Natural killer cell (primary cell): ENCODE measurements at regions not wholly inside any gene's neighbourhood (a gene's known extent, or its start where the extent isn't known, plus 50 kb on each side); places are given as distances from the start of the nearest gene placed in this dataset.

Source experiments
- ATAC-seq, 3 donors: fragments of 150-1000 bp in 2 of 3; fragments of 200-7000 bp in 1 of 3; cut with Tn5 transposase; 1 replicate in 1 of 3; 2 replicates in 2 of 3; pipeline ENCODE4 v1.10.0; 2021; ENCODE audit warnings: mild to moderate bottlenecking in 2 of 3, moderate library complexity in 2 of 3
- DNase-seq, 2 donors: peaks; one replicate each; pipeline versions ENCODE4 v3.0.0 to v3.0.0-alpha.2; 2013 to 2021; ENCODE audit warnings: mixed read lengths in 1 of 2
- H3K27ac ChIP-seq: one replicate; pipeline ENCODE4 v1.5.1; 2013; ENCODE audit warnings: mild to moderate bottlenecking, low read length
- H3K27me3 ChIP-seq: one replicate; pipeline ENCODE4 v1.6.1; 2013; ENCODE audit warnings: low read length; ENCODE audit not compliant: control insufficient read depth, insufficient read depth
- H3K36me3 ChIP-seq: one replicate; pipeline ENCODE4 v1.6.1; 2013; ENCODE audit warnings: low read length; ENCODE audit not compliant: control insufficient read depth, insufficient read depth
- H3K4me1 ChIP-seq: one replicate; pipeline ENCODE4 v1.6.1; 2013; ENCODE audit warnings: low read length; ENCODE audit not compliant: control insufficient read depth, insufficient read depth
- H3K4me3 ChIP-seq: one replicate; pipeline ENCODE4 v1.5.1; 2013; ENCODE audit warnings: low read length
- H3K9me3 ChIP-seq: one replicate; pipeline ENCODE4 v1.6.1; 2013; ENCODE audit warnings: low read length; ENCODE audit not compliant: control insufficient read depth, insufficient read depth
- H3K27ac Mint-ChIP-seq, 2 donors: one replicate each; pipeline ENCODE4 v1.8.0; 2022; ENCODE audit warnings: mild to moderate bottlenecking in 2 of 2, mixed read lengths in 2 of 2, moderate library complexity in 1 of 2
- H3K27me3 Mint-ChIP-seq, 2 donors: one replicate each; pipeline ENCODE4 v1.8.0; 2022; ENCODE audit warnings: low read depth in 2 of 2, mixed read lengths in 2 of 2
- H3K36me3 Mint-ChIP-seq: one replicate; pipeline ENCODE4 v1.8.0; 2022; ENCODE audit warnings: mixed read lengths
- H3K4me1 Mint-ChIP-seq, 2 donors: one replicate each; pipeline ENCODE4 v1.8.0; 2022; ENCODE audit warnings: mixed read lengths in 2 of 2
- H3K4me3 Mint-ChIP-seq: one replicate; pipeline ENCODE4 v1.8.0; 2022; ENCODE audit warnings: mild to moderate bottlenecking, moderate library complexity, mixed read lengths
- H3K9me3 Mint-ChIP-seq, 2 donors: one replicate each; pipeline ENCODE4 v1.8.0; 2022; ENCODE audit warnings: mixed read lengths in 2 of 2
- WGBS: methylation state at CpG from one replicate; pipeline ENCODE4 v1.1.7; 2013; ENCODE audit warnings: missing lambda C conversion rate; ENCODE audit not compliant: insufficient coverage; 5-methylcytosine and 5-hydroxymethylcytosine counted together
- intact Hi-C: fragments of 100-400 bp; cut with micrococcal nuclease; formaldehyde crosslinking; loops from one replicate; pipeline ENCODE4 v1.14.2; 2022
- TF ChIP-seq, protein P1 (sequence below): fragments of 200-600 bp; IDR thresholded peaks from one replicate; pipeline ENCODE4 v1.8.0; 2022; ENCODE audit warnings: antibody characterized with exemption

DNA sequence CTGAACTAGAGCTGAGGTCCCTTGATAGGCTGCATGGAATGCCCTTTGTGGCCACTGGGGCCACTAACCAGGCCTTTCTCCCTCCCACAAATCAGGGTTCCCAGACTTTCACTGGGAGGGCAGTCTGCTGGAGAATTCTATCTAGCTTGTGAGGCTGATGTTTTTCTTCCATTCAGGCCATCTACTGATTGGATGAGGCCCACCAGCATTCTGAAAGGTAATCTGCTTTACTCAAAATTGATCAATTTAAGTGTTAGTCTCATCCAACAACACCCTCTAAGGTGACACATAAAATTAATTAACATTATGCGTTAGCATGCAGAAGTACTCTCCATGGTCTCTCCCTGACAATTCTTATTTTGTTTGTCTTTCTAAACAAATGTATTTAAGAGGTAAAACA, 80.5 kb downstream of the RTP4 start:
- no peaks in the 10 kb centered on the region for H3K36me3 Mint-ChIP-seq
- no peak overlapping the region for H3K4me3 Mint-ChIP-seq
- Histone ChIP-seq H3K4me3 (no peak overlapping the region), H3K4me1 (no peaks in the 10 kb centered on the region), H3K9me3 (no peaks in the 10 kb centered on the region), H3K36me3 (no peaks in the 10 kb centered on the region), H3K27me3 (no peaks in the 10 kb centered on the region), H3K27ac (no peak overlapping the region)
- H3K9me3 Mint-ChIP-seq, result no peaks in the 10 kb centered on the region
- peaks cover 5 to 43% of the 10 kb centered on the region in 2 donors for H3K27me3 Mint-ChIP-seq
- intact Hi-C loops, result no loop called here
- 86% methylated on average over 1 of the region's 1 CpG for WGBS
- no peak for ATAC-seq
- TF ChIP-seq, protein P1, sequence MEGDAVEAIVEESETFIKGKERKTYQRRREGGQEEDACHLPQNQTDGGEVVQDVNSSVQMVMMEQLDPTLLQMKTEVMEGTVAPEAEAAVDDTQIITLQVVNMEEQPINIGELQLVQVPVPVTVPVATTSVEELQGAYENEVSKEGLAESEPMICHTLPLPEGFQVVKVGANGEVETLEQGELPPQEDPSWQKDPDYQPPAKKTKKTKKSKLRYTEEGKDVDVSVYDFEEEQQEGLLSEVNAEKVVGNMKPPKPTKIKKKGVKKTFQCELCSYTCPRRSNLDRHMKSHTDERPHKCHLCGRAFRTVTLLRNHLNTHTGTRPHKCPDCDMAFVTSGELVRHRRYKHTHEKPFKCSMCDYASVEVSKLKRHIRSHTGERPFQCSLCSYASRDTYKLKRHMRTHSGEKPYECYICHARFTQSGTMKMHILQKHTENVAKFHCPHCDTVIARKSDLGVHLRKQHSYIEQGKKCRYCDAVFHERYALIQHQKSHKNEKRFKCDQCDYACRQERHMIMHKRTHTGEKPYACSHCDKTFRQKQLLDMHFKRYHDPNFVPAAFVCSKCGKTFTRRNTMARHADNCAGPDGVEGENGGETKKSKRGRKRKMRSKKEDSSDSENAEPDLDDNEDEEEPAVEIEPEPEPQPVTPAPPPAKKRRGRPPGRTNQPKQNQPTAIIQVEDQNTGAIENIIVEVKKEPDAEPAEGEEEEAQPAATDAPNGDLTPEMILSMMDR, result no peak
- no peaks in the 10 kb centered on the region for H3K4me1 Mint-ChIP-seq
- no peak for DNase-seq
- no peak overlapping the region for H3K27ac Mint-ChIP-seq

DNA sequence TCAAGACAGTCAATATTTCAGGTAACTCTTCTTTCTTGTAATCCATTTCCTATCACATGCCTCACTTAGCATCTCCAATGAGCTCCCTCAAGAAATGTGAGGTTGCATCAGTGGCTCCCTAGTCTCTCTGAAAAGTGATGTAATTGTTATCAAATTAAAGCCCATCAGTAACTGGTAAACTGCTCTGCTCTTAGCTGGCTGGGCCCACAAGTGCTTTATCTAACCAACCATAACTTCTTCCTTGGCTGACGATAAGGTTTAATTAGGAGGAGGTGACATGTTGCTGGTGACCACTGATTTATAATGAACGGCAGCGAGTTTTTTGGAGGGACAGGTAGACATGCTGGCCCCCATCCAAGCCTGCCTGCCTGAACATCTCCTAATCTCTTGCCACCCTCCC, 79.6 kb downstream of the RTP4 start:
- Mint-ChIP-seq H3K4me1 (no peaks in the 10 kb centered on the region), H3K27ac (no peak overlapping the region)
- WGBS, result 60% methylated on average over 1 of the region's 3 CpGs

DNA sequence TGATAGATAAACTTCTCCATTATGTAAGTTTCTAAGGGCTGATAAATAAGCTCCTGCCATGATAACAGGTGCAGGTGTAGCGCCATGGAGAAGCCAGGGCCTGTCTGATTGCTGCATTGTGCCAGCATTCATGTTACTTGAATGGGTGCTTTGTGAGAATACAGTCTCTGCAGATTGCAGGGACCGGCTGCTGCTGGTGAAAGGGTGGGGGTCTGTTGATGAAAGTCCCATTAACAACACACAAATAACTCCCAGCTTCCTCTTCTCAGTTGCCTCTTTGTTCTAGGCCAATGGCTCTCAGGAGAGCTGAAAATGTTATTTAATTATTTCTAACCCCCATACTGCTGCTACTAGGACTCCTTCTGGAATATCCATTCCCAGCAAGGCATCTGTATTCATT, 77.2 kb downstream of the RTP4 start:
- DNase-seq (no peak), ATAC-seq (no peak)
- 85% methylated on average over 1 of the region's 2 CpGs for WGBS
- H3K27me3 ChIP-seq, result no peaks in the 10 kb centered on the region
- TF ChIP-seq, protein P1, result no peak
- H3K9me3 ChIP-seq, result no peaks in the 10 kb centered on the region
- H3K27me3 Mint-ChIP-seq, result peaks cover 0 to 22% of the 10 kb centered on the region in 2 donors
- H3K27ac Mint-ChIP-seq, result no peak overlapping the region
- no peaks in the 10 kb centered on the region for H3K4me1 ChIP-seq
- no peaks in the 10 kb centered on the region for H3K4me1 Mint-ChIP-seq
- no peaks in the 10 kb centered on the region for H3K36me3 ChIP-seq
- intact Hi-C loops, result no loop called here
- H3K4me3 ChIP-seq, result no peak overlapping the region
- no peak overlapping the region for H3K27ac ChIP-seq
- no peaks in the 10 kb centered on the region for H3K9me3 Mint-ChIP-seq
- no peaks in the 10 kb centered on the region for H3K36me3 Mint-ChIP-seq
- H3K4me3 Mint-ChIP-seq, result no peak overlapping the region

More for the DNA sequence above, 79.6 kb downstream of the RTP4 start:
- no peak for ATAC-seq
- Histone ChIP-seq H3K9me3 (no peaks in the 10 kb centered on the region), H3K4me1 (no peaks in the 10 kb centered on the region), H3K36me3 (no peaks in the 10 kb centered on the region), H3K4me3 (no peak overlapping the region), H3K27ac (no peak overlapping the region), H3K27me3 (no peaks in the 10 kb centered on the region)
- TF ChIP-seq, protein P1, result no peak
- Mint-ChIP-seq H3K9me3 (no peaks in the 10 kb centered on the region), H3K4me3 (no peak overlapping the region), H3K36me3 (no peaks in the 10 kb centered on the region), H3K27me3 (peaks cover 2 to 36% of the 10 kb centered on the region in 2 donors)
- intact Hi-C loops, result no loop called here
- DNase-seq, result no peak

DNA sequence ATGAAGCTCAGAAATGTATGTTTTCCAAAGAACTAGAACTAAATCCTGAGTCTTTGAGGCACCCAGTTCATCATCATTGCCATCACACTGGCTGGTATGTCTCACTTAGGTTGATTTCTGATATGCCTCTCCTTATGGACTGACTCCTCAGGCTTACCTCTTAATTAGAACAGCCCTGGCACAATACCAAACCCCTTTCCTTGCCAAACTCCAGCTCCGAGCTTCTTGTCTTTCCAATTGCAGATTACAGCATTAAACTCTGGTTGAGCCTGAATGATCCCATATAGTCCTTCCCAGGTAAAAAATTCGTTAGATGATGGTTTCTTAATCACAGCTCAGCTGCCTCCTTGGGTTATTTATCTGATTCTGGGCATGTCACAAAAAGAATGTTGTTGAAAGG, 66.3 kb downstream of the RTP4 start:
- Histone ChIP-seq H3K4me1 (no peaks in the 10 kb centered on the region), H3K36me3 (no peaks in the 10 kb centered on the region), H3K4me3 (no peak overlapping the region), H3K9me3 (no peaks in the 10 kb centered on the region), H3K27me3 (no peaks in the 10 kb centered on the region), H3K27ac (no peak overlapping the region)
- intact Hi-C loops, result no loop called here
- no peak overlapping the region for H3K27ac Mint-ChIP-seq
- WGBS, result 79% methylated on average over 2 of the region's 2 CpGs
- H3K27me3 Mint-ChIP-seq, result peaks cover 8 to 44% of the 10 kb centered on the region in 2 donors
- no peak for DNase-seq
- no peaks in the 10 kb centered on the region for H3K4me1 Mint-ChIP-seq
- no peaks in the 10 kb centered on the region for H3K36me3 Mint-ChIP-seq
- TF ChIP-seq, protein P1, result no peak
- no peak for ATAC-seq
- no peaks in the 10 kb centered on the region for H3K9me3 Mint-ChIP-seq
- H3K4me3 Mint-ChIP-seq, result no peak overlapping the region
